Activated T-helper 2 cell treated with anti-CD3 and anti-CD28 coated beads, Interferon-gamma antibody, Interleukin-2, Interleukin-4, amounts not matched to agents 10 μg/mL and 5 μg/mL and 100 μg/mL, durations not matched to agents 14 hours and 24 hours and 36 hours (primary cell): ENCODE measurements at regions not wholly inside any gene's neighbourhood (a gene's known extent, or its start where the extent isn't known, plus 50 kb on each side); places are given as distances from the start of the nearest gene placed in this dataset.
"Not testable (repeated sequence)": the region's sequence is repeated elsewhere in the genome, so short reads cannot be mapped to it uniquely, and the experiment has no call there.

Experiments
- DNase-seq: peaks from one replicate; pipeline ENCODE4 v3.0.0; 2021; ENCODE audit warnings: low spot score
- H3K27ac Mint-ChIP-seq: one replicate; pipeline ENCODE4 v1.8.0; 2021; ENCODE audit warnings: mixed read lengths
- H3K27me3 Mint-ChIP-seq: one replicate; pipeline ENCODE4 v1.8.0; 2021; ENCODE audit warnings: low read depth, mixed read lengths
- H3K36me3 Mint-ChIP-seq: one replicate; pipeline ENCODE4 v1.8.0; 2021; ENCODE audit warnings: low read depth, mixed read lengths
- H3K4me1 Mint-ChIP-seq: one replicate; pipeline ENCODE4 v1.8.0; 2021; ENCODE audit warnings: low read depth, mixed read lengths
- H3K4me3 Mint-ChIP-seq: one replicate; pipeline ENCODE4 v1.8.0; 2021; ENCODE audit warnings: low read depth, mild to moderate bottlenecking, moderate library complexity, mixed read lengths
- H3K9me3 Mint-ChIP-seq: one replicate; pipeline ENCODE4 v1.8.0; 2021; ENCODE audit warnings: mixed read lengths
- intact Hi-C: fragments of 100-400 bp; cut with micrococcal nuclease; formaldehyde crosslinking; loops from one replicate; pipeline ENCODE4 v1.15.1; 2023

GRCh38 chr9:17871213-17871890 lies 292.5 kb downstream of the SH3GL2 start:
- intact Hi-C loops = no loop called here
- Mint-ChIP-seq H3K36me3 (no peaks in the 10 kb centered on the region), H3K27me3 (no peaks in the 10 kb centered on the region), H3K27ac (no peak overlapping the region), H3K9me3 (no peaks in the 10 kb centered on the region), H3K4me3 (no peak overlapping the region), H3K4me1 (no peaks in the 10 kb centered on the region)
- no peak for DNase-seq

- H3K36me3 Mint-ChIP-seq = no peaks in the 10 kb centered on the region
- H3K9me3 Mint-ChIP-seq = no peaks in the 10 kb centered on the region
- no peak overlapping the region for H3K27ac Mint-ChIP-seq
These were observed 297.0 kb downstream of the SH3GL2 start for GRCh38 chr9:17875886-17876285.

GRCh38 chr9:17876687-17877086 lies 297.8 kb downstream of the SH3GL2 start:
- intact Hi-C loops = no loop called here
- Mint-ChIP-seq H3K27me3 (no peaks in the 10 kb centered on the region), H3K36me3 (no peaks in the 10 kb centered on the region), H3K9me3 (no peaks in the 10 kb centered on the region), H3K4me1 (no peaks in the 10 kb centered on the region), H3K27ac (no peak overlapping the region), H3K4me3 (no peak overlapping the region)
- DNase-seq = no peak

More at GRCh38 chr9:17875886-17876285, 297.0 kb downstream of the SH3GL2 start:
- intact Hi-C loops = no loop called here
- Mint-ChIP-seq H3K4me1 (no peaks in the 10 kb centered on the region), H3K4me3 (no peak overlapping the region), H3K27me3 (no peaks in the 10 kb centered on the region)
- no peak for DNase-seq

GRCh38 chr9:17878810-17879370 lies 300.0 kb downstream of the SH3GL2 start:
- H3K27me3 Mint-ChIP-seq = no peaks in the 10 kb centered on the region
- H3K4me1 Mint-ChIP-seq = no peaks in the 10 kb centered on the region
- no peaks in the 10 kb centered on the region for H3K36me3 Mint-ChIP-seq
- no peak overlapping the region for H3K4me3 Mint-ChIP-seq
- intact Hi-C loops = no loop called here
- no peak overlapping the region for H3K27ac Mint-ChIP-seq
- no peaks in the 10 kb centered on the region for H3K9me3 Mint-ChIP-seq
- no peak for DNase-seq

GRCh38 chr9:17881371-17881770 lies 302.5 kb downstream of the SH3GL2 start:
- intact Hi-C loops = no loop called here
- no peaks in the 10 kb centered on the region for H3K9me3 Mint-ChIP-seq
- no peak for DNase-seq
- H3K27me3 Mint-ChIP-seq = no peaks in the 10 kb centered on the region
- no peaks in the 10 kb centered on the region for H3K36me3 Mint-ChIP-seq
- H3K27ac Mint-ChIP-seq = no peak overlapping the region
- no peaks in the 10 kb centered on the region for H3K4me1 Mint-ChIP-seq
- no peak overlapping the region for H3K4me3 Mint-ChIP-seq

- intact Hi-C loops = no loop called here
- no peak overlapping the region for H3K4me3 Mint-ChIP-seq
- no peaks in the 10 kb centered on the region for H3K9me3 Mint-ChIP-seq
- no peaks in the 10 kb centered on the region for H3K36me3 Mint-ChIP-seq
- H3K27ac Mint-ChIP-seq = no peak overlapping the region
- no peak for DNase-seq
- H3K4me1 Mint-ChIP-seq = no peaks in the 10 kb centered on the region
- H3K27me3 Mint-ChIP-seq = no peaks in the 10 kb centered on the region
These were observed 304.1 kb downstream of the SH3GL2 start for GRCh38 chr9:17882688-17883594.

GRCh38 chr9:17888066-17888465 lies 309.2 kb downstream of the SH3GL2 start:
- Mint-ChIP-seq H3K4me3 (no peak overlapping the region), H3K36me3 (no peaks in the 10 kb centered on the region), H3K27me3 (no peaks in the 10 kb centered on the region), H3K9me3 (no peaks in the 10 kb centered on the region), H3K27ac (no peak overlapping the region), H3K4me1 (no peaks in the 10 kb centered on the region)
- DNase-seq = no peak
- intact Hi-C loops = no loop called here

- H3K4me3 Mint-ChIP-seq, H3K9me3 Mint-ChIP-seq, DNase-seq, H3K27ac Mint-ChIP-seq, intact Hi-C loops, H3K4me1 Mint-ChIP-seq, H3K36me3 Mint-ChIP-seq, H3K27me3 Mint-ChIP-seq: not testable (repeated sequence)
These were observed 310.1 kb downstream of the SH3GL2 start for GRCh38 chr9:17888964-17889363.

GRCh38 chr9:17894501-17895160 lies 315.8 kb downstream of the SH3GL2 start:
- Mint-ChIP-seq H3K4me1 (no peaks in the 10 kb centered on the region), H3K9me3 (no peaks in the 10 kb centered on the region), H3K27ac (no peak overlapping the region), H3K4me3 (no peak overlapping the region), H3K36me3 (no peaks in the 10 kb centered on the region), H3K27me3 (no peaks in the 10 kb centered on the region)
- no peak for DNase-seq
- intact Hi-C loops = no loop called here

GRCh38 chr9:17900606-17901005 lies 321.7 kb downstream of the SH3GL2 start:
- Mint-ChIP-seq H3K4me3 (no peak overlapping the region), H3K27me3 (peaks cover 4% of the 10 kb centered on the region), H3K27ac (no peak overlapping the region), H3K4me1 (no peaks in the 10 kb centered on the region), H3K36me3 (no peaks in the 10 kb centered on the region), H3K9me3 (no peaks in the 10 kb centered on the region)
- intact Hi-C loops = no loop called here
- DNase-seq = no peak

GRCh38 chr9:17905366-17905765 lies 326.5 kb downstream of the SH3GL2 start:
- Mint-ChIP-seq H3K27ac (no peak overlapping the region), H3K9me3 (no peaks in the 10 kb centered on the region), H3K4me3 (no peak overlapping the region), H3K27me3 (peaks cover 13% of the 10 kb centered on the region), H3K36me3 (no peaks in the 10 kb centered on the region), H3K4me1 (no peaks in the 10 kb centered on the region)
- no peak for DNase-seq
- intact Hi-C loops = no loop called here

GRCh38 chr9:17905781-17906175 lies 326.9 kb downstream of the SH3GL2 start:
- intact Hi-C loops = no loop called here
- H3K4me3 Mint-ChIP-seq = no peak overlapping the region
- H3K4me1 Mint-ChIP-seq = no peaks in the 10 kb centered on the region
- H3K27ac Mint-ChIP-seq = no peak overlapping the region
- H3K9me3 Mint-ChIP-seq = no peaks in the 10 kb centered on the region
- H3K36me3 Mint-ChIP-seq = no peaks in the 10 kb centered on the region
- peaks cover 13% of the 10 kb centered on the region for H3K27me3 Mint-ChIP-seq
- no peak for DNase-seq
